ENCODE measurements at regions not wholly inside any gene's neighbourhood (a gene's known extent, or its start where the extent isn't known, plus 50 kb on each side); places are given as distances from the start of the nearest gene placed in this dataset.

DNA sequence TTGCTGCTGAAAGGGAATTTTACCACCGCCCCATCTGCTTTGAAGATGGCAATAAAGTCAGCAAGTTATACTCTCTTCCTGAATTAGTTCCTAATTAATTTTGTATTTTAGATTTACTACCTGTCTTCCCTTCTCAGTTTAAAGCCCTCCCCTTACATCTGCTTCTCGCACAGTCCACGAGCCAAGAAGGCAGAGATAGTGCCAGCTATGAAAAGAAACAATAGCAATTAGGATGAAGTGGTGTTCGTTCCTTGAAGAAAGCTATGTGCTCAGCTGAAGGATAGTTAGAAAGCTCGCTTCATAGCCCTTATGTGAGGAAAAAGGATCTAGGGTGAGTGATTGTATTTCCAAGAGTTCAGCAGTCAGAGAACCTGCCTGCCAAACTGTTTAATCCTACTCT lies 1678.8 kb upstream of the TENM3 start:
- no peak for DNase-seq (ENCODE audit: extremely low read depth, low read depth, low spot score)

GRCh38 chr4:180565856-180566431 lies 1677.3 kb upstream of the TENM3 start:
- DNase-seq (ENCODE audit: extremely low read depth, low read depth, low spot score), result no peak

DNA sequence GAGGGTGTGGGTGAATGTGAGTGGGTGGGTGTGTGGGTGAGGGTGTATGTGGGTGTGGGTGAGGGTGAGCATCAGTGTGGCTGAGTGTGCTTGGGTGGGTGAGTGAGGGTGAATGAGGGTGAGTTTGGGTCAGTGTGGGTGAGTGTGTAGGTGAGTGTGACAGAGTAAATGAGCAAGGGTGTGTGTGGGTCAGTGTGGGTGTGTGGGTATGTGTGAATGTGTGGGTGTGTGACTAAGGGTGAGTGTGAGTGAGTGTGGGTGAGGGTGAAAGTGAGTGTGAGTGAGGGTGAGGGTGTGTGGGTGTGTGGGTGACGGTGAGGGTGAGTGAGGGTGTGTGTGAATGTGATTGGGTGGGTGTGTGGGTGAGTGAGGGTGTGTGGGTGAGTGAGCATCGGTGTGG lies 1676.7 kb upstream of the TENM3 start:
- no peak for DNase-seq (ENCODE audit: extremely low read depth, low read depth, low spot score)

GRCh38 chr4:180567080-180567479 lies 1676.1 kb upstream of the TENM3 start:
- DNase-seq (ENCODE audit: extremely low read depth, low read depth, low spot score), result no peak

DNA sequence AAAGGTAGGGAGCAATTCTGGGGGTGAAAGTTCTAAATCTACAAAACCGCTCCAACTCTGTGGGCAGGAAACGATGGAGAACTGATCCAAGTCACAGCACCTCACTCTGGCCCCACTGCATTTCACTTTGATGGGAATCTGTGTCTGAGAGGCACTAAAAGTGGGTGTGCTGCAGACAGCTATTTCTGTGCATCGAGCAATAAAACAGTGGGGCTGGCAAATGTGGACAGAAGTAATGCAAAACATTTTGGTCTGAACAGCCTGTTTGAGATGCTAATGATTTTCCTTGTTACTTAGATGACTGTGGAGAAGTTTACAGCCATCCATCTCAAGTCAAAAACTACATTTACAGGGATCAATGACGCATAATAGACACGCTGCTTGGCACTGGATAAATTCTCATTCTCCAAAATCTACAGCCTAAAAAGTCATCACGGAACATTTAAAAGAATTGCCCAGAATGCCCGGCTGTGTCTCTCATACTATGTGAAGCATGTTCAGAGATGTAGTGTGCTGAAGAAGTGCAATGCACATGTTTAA lies 1671.6 kb upstream of the TENM3 start:
- no peak for DNase-seq (ENCODE audit: extremely low read depth, low read depth, low spot score)

- DNase-seq (ENCODE audit: extremely low read depth, low read depth, low spot score), result no peak
These were observed 1665.0 kb upstream of the TENM3 start for GRCh38 chr4:180578175-180578574.

DNA sequence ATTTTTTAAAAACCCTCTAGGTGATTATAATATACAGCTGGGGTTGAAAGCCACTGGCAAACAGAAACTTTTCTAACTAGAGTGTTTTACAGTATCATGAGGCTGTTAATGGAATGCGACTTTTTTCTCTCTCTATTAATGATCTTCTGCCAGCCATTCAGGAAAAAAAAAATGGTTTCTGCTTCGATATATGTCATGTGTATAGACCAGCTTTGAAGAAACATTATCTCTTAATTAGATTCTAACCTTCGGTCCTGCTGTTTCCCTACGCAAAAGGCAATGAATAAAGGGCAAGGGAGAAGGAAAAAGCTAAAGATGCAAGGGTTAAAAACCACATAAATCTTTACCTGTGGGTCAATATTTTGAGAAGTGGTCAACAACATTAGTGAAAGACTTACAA lies 1662.1 kb upstream of the TENM3 start:
- no peak for DNase-seq (ENCODE audit: extremely low read depth, low read depth, low spot score)

GRCh38 chr4:180587379-180587778 lies 1655.8 kb upstream of the TENM3 start:
- no peak for DNase-seq (ENCODE audit: extremely low read depth, low read depth, low spot score)

- DNase-seq (ENCODE audit: extremely low read depth, low read depth, low spot score), result no peak
These were observed 1653.6 kb upstream of the TENM3 start for GRCh38 chr4:180589575-180589974.

DNA sequence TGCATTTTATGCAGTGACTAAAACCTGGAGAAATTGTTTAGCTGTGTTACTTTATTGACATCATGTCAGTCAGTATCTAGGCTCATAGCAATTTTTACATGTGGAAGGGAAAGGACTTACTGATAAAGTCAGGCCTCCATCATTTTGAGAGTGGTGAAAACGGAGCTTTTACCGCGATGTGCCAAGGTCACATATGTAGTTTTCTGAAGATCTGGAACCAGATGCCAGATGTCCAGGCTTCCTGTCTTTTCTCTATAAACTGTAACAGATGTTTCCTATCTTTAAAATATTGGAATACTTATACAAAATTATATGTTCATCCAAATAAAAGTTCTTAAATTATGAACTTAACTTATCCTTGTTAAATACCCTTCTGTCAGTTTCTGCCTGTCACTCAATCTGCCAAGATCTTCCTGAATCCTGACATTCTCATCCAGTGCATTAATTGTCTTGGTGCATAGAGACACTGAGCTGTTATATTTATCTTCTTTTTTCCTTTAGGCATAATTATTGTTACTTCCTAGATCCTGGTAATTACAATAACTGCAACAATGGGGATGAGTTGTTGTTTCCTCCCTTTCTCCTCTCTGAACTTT lies 1646.2 kb upstream of the TENM3 start:
- DNase-seq (ENCODE audit: extremely low read depth, low read depth, low spot score), result no peak

- no peak for DNase-seq (ENCODE audit: extremely low read depth, low read depth, low spot score)
These were observed 1644.9 kb upstream of the TENM3 start for GRCh38 chr4:180598281-180598680.

GRCh38 chr4:180603791-180604190 lies 1639.4 kb upstream of the TENM3 start:
- no peak for DNase-seq (ENCODE audit: extremely low read depth, low read depth, low spot score)

DNA sequence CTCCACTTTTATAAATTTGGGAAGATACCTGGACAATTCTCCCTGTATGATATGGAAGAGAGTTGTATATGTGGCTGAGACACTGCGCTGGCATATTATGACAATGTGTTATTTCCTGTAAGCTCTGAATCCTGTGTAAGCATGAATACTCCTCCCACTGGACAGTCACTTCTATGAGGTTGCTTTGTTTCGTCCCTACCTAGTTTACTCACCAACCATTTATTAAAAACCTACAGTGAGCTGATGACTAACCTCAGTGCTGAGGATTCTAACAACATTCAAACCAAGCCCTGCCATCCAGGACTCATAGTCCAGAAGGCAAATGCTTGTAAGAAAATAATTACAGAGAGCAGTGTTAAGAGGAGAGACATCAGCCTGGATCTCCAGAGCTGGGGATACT lies 1632.9 kb upstream of the TENM3 start:
- DNase-seq (ENCODE audit: extremely low read depth, low read depth, low spot score), result no peak

GRCh38 chr4:180615746-180616145 lies 1627.5 kb upstream of the TENM3 start:
- no peak for DNase-seq (ENCODE audit: extremely low read depth, low read depth, low spot score)

DNA sequence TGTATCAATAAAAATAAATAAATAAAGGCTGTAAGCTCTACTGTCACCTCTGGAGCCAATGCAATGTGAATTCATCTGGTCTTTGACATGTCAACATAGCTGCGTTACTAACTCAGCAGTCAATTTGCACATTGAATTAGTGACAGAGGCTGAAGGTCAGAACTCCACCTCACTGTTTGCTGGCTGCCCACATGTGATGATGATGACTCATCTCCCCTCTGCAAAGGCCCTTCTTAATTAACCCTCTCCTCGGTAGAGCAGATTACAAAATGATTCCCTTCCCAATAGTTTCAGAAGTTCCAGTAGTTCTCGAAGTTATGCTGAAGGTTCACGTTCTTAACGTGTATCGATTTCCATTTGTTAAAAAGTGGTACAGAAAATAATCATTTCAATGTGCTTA lies 1626.0 kb upstream of the TENM3 start:
- DNase-seq (ENCODE audit: extremely low read depth, low read depth, low spot score), result no peak

- no peak for DNase-seq (ENCODE audit: extremely low read depth, low read depth, low spot score)
These were observed 1624.8 kb upstream of the TENM3 start for GRCh38 chr4:180618396-180618795.

GRCh38 chr4:180619440-180619839 lies 1623.8 kb upstream of the TENM3 start:
- no peak for DNase-seq (ENCODE audit: extremely low read depth, low read depth, low spot score)

GRCh38 chr4:180622254-180622653 lies 1620.9 kb upstream of the TENM3 start:
- DNase-seq (ENCODE audit: extremely low read depth, low read depth, low spot score), result no peak

DNA sequence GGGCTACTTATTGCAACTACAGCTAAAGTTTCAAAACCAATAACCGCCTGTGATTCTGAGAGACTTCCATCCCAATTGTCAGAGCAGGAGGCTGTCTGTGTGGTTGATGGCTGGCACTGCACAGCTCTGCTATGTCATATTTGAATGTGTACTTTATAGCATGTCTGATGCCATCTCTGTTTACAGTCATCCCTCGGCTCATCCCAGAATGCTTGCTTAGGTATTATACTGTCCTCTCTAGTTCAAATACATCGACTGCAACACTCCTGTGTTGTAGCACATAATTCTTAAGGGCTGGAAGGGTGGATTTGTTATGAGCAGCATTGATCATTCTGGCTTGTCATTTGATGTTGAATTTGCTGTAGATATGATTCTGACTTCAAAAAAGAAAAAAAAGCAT lies 1617.5 kb upstream of the TENM3 start:
- no peak for DNase-seq (ENCODE audit: extremely low read depth, low read depth, low spot score)

DNA sequence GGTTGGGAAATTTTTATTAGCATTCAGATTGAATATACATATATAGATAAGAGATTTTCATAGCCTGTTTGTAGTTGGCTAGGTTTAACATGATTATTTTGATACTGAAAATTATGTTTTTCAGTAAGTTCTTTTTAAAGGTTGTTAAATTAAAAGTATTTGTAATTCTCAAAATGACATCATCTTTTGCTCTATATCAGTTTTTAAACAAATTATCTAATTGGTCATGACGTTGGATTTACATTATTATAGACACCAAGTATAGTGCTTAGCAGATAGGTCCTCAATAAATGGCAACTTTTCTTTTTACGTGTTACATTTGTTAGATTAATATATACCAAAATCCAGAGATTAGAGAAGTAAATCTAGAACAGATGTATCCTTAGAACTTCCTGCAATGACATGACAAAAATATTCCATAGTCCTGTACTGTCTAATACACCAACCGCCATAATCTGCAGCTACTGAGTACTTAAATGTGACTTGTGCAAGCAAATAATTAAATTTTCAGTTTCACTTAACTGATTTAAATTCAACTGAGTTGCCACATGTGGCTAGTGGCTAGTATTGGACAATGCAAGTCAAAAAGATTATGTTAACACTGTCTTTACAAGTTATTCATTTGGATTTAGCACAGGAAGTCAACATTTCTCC lies 1613.1 kb upstream of the TENM3 start:
- DNase-seq (ENCODE audit: extremely low read depth, low read depth, low spot score), result no peak

GRCh38 chr4:180634306-180634705 lies 1608.9 kb upstream of the TENM3 start:
- no peak for DNase-seq (ENCODE audit: extremely low read depth, low read depth, low spot score)

GRCh38 chr4:180635281-180635680 lies 1607.9 kb upstream of the TENM3 start:
- DNase-seq (ENCODE audit: extremely low read depth, low read depth, low spot score), result no peak
